Fibroblast of lung (primary cell): ENCODE measurements at regions not wholly inside any gene's neighbourhood (a gene's known extent, or its start where the extent isn't known, plus 50 kb on each side); places are given as distances from the start of the nearest gene placed in this dataset.

Experiments used
- EZH2 ChIP-seq: IDR thresholded peaks from 2 replicates; pipeline ENCODE4 v1.5.1; 2012; ENCODE audit warnings: low read length, control low read depth, mild to moderate bottlenecking; ENCODE audit errors: missing control alignments
- TF ChIP-seq, protein P1 (sequence below), 2 donors: IDR thresholded peaks in 1 of 2; conservative IDR thresholded peaks in 1 of 2; 1 replicate in 1 of 2; 2 replicates in 1 of 2; pipeline ENCODE4 v1.5.1; 2011 to 2012; ENCODE audit warnings: low read length in 2 of 2, control low read depth in 1 of 2, inconsistent platforms in 1 of 2, low read depth in 1 of 2, mild to moderate bottlenecking in 1 of 2

- TF ChIP-seq, protein P1, sequence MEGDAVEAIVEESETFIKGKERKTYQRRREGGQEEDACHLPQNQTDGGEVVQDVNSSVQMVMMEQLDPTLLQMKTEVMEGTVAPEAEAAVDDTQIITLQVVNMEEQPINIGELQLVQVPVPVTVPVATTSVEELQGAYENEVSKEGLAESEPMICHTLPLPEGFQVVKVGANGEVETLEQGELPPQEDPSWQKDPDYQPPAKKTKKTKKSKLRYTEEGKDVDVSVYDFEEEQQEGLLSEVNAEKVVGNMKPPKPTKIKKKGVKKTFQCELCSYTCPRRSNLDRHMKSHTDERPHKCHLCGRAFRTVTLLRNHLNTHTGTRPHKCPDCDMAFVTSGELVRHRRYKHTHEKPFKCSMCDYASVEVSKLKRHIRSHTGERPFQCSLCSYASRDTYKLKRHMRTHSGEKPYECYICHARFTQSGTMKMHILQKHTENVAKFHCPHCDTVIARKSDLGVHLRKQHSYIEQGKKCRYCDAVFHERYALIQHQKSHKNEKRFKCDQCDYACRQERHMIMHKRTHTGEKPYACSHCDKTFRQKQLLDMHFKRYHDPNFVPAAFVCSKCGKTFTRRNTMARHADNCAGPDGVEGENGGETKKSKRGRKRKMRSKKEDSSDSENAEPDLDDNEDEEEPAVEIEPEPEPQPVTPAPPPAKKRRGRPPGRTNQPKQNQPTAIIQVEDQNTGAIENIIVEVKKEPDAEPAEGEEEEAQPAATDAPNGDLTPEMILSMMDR (conservative IDR thresholded peaks at IDR 0.05 in 1 of 2, IDR thresholded peaks at IDR 0.05 in 1 of 2; ENCODE audit: low read depth in 1 of 2, low read length in 2 of 2): no peak
- no peak for TF ChIP-seq EZH2
Observed at GRCh38 chr6:160859822-160860221, 131.7 kb upstream of the MAP3K4 start.
